CD1c-positive myeloid dendritic cell (primary cell): ENCODE measurements at regions not wholly inside any gene's neighbourhood (a gene's known extent, or its start where the extent isn't known, plus 50 kb on each side); places are given as distances from the start of the nearest gene placed in this dataset.

Experiments used
- DNase-seq: peaks from one replicate; pipeline ENCODE4 v3.0.0-alpha.2; 2016; ENCODE audit errors: extremely low spot score

- DNase-seq, result no peak
Observed at GRCh38 chr5:121199216-121199999, 652.3 kb upstream of the FTMT start.

GRCh38 chr5:121218086-121218485, 633.6 kb upstream of the FTMT start:
- DNase-seq, result no peak

- DNase-seq, result no peak
Observed at GRCh38 chr5:121221483-121221882, 630.2 kb upstream of the FTMT start.

GRCh38 chr5:121226765-121227164, 624.9 kb upstream of the FTMT start:
- no peak for DNase-seq

GRCh38 chr5:121239951-121240350, 611.7 kb upstream of the FTMT start:
- no peak for DNase-seq

GRCh38 chr5:121246971-121247370, 604.7 kb upstream of the FTMT start:
- DNase-seq, result no peak

- DNase-seq, result no peak
Observed at GRCh38 chr5:121251954-121252353, 599.7 kb upstream of the FTMT start.

- no peak for DNase-seq
Observed at GRCh38 chr5:121257621-121258020, 594.1 kb upstream of the FTMT start.

GRCh38 chr5:121263456-121263855, 588.2 kb upstream of the FTMT start:
- no peak for DNase-seq

GRCh38 chr5:121264605-121265004, 587.1 kb upstream of the FTMT start:
- no peak for DNase-seq

GRCh38 chr5:121271546-121271945, 580.1 kb upstream of the FTMT start:
- no peak for DNase-seq

- peak; percentile 2 for DNase-seq
Observed at GRCh38 chr5:121273833-121274433, 577.7 kb upstream of the FTMT start.

GRCh38 chr5:121279801-121280200, 571.9 kb upstream of the FTMT start:
- DNase-seq, result no peak

GRCh38 chr5:121285801-121286521, 565.7 kb upstream of the FTMT start:
- DNase-seq, result no peak

- no peak for DNase-seq
Observed at GRCh38 chr5:121288781-121289180, 562.9 kb upstream of the FTMT start.

- DNase-seq, result no peak
Observed at GRCh38 chr5:121292664-121293063, 559.0 kb upstream of the FTMT start.

- peak; percentile 1 for DNase-seq
Observed at GRCh38 chr5:121296356-121296755, 555.3 kb upstream of the FTMT start.

- no peak for DNase-seq
Observed at GRCh38 chr5:121299153-121299552, 552.5 kb upstream of the FTMT start.

- no peak for DNase-seq
Observed at GRCh38 chr5:121304838-121305237, 546.8 kb upstream of the FTMT start.

GRCh38 chr5:121313886-121314285, 537.8 kb upstream of the FTMT start:
- no peak for DNase-seq

GRCh38 chr5:121315786-121316185, 535.9 kb upstream of the FTMT start:
- DNase-seq, result no peak

GRCh38 chr5:121319292-121319691, 532.4 kb upstream of the FTMT start:
- DNase-seq, result no peak

GRCh38 chr5:121325930-121326329, 525.8 kb upstream of the FTMT start:
- DNase-seq, result no peak
